ENCODE measurements at regions not wholly inside any gene's neighbourhood (a gene's known extent, or its start where the extent isn't known, plus 50 kb on each side); places are given as distances from the start of the nearest gene placed in this dataset.
"Not testable (repeated sequence)": the region's sequence is repeated elsewhere in the genome, so short reads cannot be mapped to it uniquely, and the experiment has no call there.

DNA sequence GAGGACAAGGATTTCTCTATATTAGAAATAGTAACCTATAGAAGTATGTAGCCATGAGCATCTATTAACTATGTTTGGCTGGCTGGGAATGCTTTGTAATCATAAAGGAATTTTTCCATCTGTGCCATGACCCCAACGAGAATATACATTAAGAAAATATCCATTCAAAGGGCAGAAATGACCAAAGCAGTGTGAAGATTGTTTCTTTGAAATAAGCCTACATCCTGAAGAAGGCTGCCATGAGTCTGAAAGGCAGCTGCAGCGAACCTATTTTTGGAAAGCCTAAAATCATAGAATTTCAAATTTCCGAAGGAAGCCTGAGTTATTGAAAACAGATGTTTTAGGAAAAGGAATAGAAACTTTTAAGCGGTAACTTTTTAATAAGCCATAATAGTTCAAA, 244.2 kb upstream of the FOXK1 start:
- DNase-seq (ENCODE audit: low read depth in 1 of 2, low spot score in 1 of 2): no peak

- no peak for DNase-seq (ENCODE audit: low read depth in 1 of 2, low spot score in 1 of 2)
Observed at GRCh38 chr7:4438723-4439245, 243.3 kb upstream of the FOXK1 start.

- no peak for DNase-seq (ENCODE audit: low read depth in 1 of 2, low spot score in 1 of 2)
Observed at GRCh38 chr7:4439444-4439843, 242.7 kb upstream of the FOXK1 start.

GRCh38 chr7:4444106-4444505, 238.0 kb upstream of the FOXK1 start:
- no peak for DNase-seq (ENCODE audit: low read depth in 1 of 2, low spot score in 1 of 2)

DNA sequence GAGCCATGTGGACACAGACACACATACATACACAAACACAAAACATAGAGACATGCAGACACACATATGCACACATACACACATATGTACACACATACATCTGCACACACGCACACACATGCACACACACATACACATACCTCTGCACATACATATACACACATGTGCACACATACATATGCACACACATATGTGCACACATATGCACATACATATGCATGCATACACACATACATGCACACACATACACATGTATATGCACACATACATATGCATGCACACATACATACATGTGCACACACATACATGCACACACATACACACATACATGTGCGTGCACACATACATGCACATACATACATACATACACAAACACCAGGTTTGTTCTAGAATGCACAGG, 236.3 kb upstream of the FOXK1 start:
- no peak for DNase-seq (ENCODE audit: low read depth in 1 of 2, low spot score in 1 of 2)

GRCh38 chr7:4449263-4449662, 232.8 kb upstream of the FOXK1 start:
- DNase-seq (ENCODE audit: low read depth in 1 of 2, low spot score in 1 of 2): no peak

DNA sequence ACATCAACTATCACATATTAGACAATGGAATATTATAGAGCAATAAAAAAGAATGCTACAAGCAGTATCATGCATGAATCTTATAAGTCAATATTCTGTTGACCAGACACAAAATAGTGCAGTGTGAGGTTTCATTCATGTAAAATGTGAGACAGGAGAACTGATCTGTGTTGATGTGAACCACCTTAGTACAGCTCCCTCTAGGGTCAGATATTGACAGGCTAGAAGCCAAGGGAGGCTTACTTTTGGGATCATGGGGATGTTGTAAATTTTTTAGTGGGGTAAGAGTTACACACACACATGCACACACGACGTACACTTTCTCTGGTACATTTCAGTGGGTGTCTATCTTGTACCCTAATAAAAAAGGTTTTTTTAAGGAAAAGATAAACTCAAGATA, 231.6 kb upstream of the FOXK1 start:
- DNase-seq (ENCODE audit: low read depth in 1 of 2, low spot score in 1 of 2): no peak

DNA sequence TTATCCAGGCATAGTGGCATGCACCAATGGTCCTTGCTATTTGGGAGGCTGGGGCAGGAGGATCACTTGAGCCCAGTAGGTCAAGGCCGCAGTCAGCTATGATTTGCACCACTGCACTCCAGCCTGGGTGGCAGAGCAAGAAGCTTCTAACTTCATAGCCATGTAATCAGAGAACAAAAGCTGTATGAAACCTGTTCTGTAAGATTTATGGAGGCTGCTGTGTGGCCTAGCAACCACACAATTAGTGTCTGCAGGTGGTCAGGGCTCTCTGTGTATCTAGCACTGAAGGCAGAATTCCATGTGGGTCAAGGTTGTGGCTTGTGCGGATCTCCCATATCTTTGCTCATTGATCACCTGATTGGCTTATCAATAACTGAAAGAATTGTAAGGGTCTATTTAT, 221.5 kb upstream of the FOXK1 start:
- DNase-seq (ENCODE audit: low read depth in 1 of 2, low spot score in 1 of 2): no peak

- DNase-seq (ENCODE audit: low read depth in 1 of 2, low spot score in 1 of 2): no peak
Observed at GRCh38 chr7:4461531-4461930, 220.6 kb upstream of the FOXK1 start.

DNA sequence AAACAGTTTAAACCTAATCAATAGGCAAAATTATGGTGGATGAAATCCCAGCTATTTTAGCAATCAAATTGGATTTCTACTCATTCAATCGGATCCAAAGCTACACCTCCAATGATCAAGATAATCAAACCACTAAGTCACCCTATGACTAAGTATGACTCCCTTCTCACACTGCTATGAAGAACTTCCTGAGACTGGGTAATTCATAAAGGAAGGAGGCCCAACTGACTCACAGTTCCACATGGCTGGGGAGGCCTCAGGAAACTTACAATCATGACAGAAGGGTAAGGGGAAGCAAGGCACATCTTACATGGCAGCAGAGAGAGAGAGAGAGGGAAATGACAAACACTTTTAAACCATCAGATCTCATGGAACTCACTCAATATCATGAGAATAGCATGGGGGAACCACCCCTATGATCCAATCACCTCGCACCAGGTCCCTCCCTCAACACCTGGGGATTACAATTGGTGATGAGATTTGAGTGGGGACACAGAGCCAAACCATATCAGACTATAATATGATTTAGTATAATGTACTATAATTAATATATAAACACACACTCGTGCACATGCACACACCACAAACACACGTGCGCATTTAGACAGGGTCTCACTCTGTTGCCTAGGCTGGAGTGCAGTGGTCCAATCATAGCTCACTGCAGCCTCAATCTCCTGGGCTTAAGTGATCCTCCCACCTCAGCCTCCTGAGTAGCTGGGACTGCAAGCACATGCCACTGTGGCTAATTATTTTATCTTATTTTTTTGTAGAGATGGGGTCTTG, 213.6 kb upstream of the FOXK1 start:
- no peak for DNase-seq (ENCODE audit: low read depth in 1 of 2, low spot score in 1 of 2)

DNA sequence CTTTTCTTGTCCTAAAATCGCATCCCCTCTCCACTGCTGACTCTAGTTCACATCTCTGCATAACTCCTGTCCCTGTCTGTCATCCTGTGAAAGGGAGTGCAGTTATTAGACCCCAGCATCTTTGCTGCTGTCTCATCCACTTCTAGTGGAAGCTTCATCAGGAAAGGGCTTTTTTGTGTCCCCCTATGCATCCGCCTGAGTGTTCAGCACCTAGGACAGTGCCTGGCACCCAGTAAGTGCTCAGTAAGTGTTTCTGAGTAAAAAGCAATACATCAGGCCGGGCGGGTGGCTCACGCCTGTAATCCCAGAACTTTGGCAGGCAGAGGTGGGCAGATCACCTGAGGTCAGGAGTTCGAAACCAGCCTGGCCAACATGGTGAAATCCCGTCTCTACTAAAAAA, 211.8 kb upstream of the FOXK1 start:
- no peak for DNase-seq (ENCODE audit: low read depth in 1 of 2, low spot score in 1 of 2)

GRCh38 chr7:4472728-4473127, 209.4 kb upstream of the FOXK1 start:
- no peak for DNase-seq (ENCODE audit: low read depth in 1 of 2, low spot score in 1 of 2)

GRCh38 chr7:4479367-4480039, 202.6 kb upstream of the FOXK1 start:
- no peak for DNase-seq (ENCODE audit: low read depth in 1 of 2, low spot score in 1 of 2)

DNA sequence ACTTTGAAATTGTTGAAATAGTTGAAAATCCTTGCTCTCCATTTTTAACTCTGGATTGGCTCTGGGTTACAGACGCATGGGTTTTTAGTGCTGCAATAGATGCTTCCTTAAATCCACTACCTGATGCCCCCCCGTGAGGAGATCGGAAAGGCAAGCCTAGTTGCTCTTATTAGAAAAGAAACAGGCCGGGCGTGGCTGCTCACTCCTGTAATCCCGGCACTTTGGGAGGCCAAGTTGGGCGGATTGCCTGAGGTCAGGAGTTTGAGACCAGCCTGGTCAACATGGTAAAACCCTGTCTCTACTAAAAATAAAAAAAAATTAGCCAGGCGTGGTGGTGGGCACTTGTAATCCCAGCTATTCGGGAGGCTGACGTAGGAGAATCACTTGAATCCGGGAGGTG, 202.0 kb upstream of the FOXK1 start:
- DNase-seq (ENCODE audit: low read depth in 1 of 2, low spot score in 1 of 2): not testable (repeated sequence)

DNA sequence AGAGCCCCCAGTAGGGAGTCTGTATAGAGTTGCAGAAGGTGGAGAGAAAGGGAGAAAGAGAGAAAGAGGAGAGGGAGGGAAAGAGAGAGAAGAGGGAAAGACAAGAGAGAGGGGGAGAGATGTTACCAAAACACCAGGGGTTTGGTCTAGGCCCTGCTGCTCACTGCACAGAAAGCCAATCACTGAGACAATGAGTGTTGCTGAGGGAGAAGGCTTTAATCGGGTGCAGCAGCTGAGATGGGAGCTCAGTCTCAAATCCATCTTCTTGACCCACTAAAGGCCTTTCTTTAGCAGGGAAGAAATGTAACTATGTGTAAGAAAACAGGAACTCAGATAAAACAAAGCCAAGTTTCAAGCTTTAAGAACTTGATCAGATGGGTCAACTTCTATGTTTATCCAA, 198.2 kb upstream of the FOXK1 start:
- no peak for DNase-seq (ENCODE audit: low read depth in 1 of 2, low spot score in 1 of 2)

GRCh38 chr7:4484545-4484944, 197.6 kb upstream of the FOXK1 start:
- DNase-seq (ENCODE audit: low read depth in 1 of 2, low spot score in 1 of 2): no peak

DNA sequence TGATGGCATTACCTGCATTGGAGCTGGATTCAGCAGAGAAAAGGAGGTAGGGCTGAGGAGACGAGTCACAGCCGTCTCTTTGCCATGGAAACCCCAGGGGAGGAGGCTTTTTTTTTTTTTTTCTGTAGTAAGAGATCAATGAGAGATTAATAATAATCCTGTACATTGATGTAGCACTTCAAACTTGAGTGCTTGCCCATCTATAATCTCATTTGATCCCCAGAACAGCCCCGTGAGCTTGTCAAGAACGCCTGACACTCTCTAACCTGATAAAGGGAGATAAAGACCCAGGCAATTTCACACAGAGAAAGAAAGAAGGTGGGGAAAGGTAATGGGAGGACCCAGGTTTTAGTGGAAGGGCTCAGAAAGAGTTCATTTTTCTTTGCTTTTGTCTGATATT, 195.2 kb upstream of the FOXK1 start:
- DNase-seq (ENCODE audit: low read depth in 1 of 2, low spot score in 1 of 2): no peak

DNA sequence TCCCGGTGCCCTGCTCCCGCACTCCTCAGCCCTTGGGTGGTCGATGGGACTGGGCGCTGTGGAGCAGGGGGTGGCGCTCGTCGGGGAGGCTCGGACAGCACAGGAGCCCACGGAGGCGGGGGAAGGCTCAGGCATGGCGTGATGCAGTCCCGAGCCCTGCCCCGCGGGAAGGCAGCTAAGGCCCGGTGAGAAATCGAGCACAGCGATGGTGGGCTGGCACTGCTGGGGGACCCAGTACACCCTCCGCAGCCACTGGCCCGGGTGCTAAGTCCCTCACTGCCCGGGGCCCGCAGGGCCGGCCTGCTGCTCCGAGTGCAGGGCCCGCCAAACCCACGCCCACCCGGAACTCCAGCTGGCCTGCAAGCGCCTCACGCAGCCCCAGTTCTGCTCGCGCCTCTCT, 185.2 kb upstream of the FOXK1 start:
- DNase-seq (ENCODE audit: low read depth in 1 of 2, low spot score in 1 of 2): not testable (repeated sequence)

DNA sequence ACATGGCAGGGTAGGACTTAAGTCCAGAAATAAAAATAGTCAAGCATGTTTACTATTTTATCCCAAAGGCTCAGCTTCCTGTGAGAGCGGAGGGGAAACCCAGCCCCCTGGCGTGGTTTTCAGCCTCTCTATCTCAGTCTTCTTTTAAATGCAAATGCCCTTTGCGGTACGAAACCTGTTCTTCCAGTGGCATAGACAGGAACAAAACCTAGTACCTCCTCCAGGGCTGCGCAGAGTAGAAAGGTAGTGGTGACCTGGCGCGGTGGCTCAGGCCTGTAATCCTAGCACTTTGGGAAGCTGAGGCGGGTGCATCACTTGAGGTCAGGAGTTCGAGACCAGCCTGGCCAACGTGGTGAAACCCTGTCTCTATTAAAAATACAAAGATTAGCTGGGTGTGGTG, 181.3 kb upstream of the FOXK1 start:
- DNase-seq (ENCODE audit: low read depth in 1 of 2, low spot score in 1 of 2): no peak

GRCh38 chr7:4507886-4508285, 174.2 kb upstream of the FOXK1 start:
- not testable (repeated sequence) for DNase-seq (ENCODE audit: low read depth in 1 of 2, low spot score in 1 of 2)

DNA sequence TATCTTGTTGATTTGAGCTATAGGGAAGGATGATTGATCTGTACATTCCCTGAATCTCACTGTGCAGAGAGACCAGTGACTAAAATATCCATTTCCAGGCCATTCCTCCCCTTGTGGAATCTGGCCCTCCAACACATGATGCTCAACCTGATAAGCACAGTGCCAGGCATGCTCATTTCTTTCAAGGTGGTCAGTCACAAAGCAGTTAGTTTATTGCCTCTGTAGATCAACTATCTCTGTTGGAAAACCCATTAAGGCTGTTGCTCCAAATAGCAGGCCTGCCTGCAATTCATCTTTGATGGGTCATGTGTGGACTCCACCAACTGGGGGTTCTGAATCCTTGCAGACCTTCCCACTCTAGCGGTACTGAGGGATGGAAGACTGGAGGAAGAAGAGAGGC, 168.6 kb upstream of the FOXK1 start:
- no peak for DNase-seq (ENCODE audit: low read depth in 1 of 2, low spot score in 1 of 2)

- no peak for DNase-seq (ENCODE audit: low read depth in 1 of 2, low spot score in 1 of 2)
Observed at GRCh38 chr7:4519819-4520520, 162.1 kb upstream of the FOXK1 start.

All from activated CD4-positive, alpha-beta T cell treated with anti-CD3 and anti-CD28 coated beads, Interleukin-2, amount 50 U/mL, for 24 hours (primary cell).